GM18868 (cell line): ENCODE measurements at regions not wholly inside any gene's neighbourhood (a gene's known extent, or its start where the extent isn't known, plus 50 kb on each side); places are given as distances from the start of the nearest gene placed in this dataset.

Experiments
- ATAC-seq: cut with Tn5 transposase; IDR thresholded peaks from one replicate; pipeline ENCODE4 v1.9.1; 2021; ENCODE audit warnings: mild to moderate bottlenecking, moderate library complexity; ENCODE audit not compliant: unreplicated experiment

DNA sequence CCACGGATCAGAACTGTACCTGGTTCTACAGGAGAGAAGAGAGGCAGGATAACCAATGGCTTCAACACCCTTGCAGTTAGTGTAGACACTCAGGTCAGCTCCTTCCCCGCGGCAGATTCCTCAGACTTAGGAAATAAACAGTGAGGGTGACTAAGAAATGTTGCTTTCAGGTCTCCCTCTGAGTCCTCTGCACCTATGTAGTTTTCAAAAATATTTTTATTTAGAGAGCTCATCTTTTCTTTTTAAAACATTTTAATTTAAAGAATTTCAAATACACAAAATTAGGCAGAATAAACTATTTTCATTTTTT lies 195.2 kb downstream of the KLF12 start:
- ATAC-seq, result no peak

DNA sequence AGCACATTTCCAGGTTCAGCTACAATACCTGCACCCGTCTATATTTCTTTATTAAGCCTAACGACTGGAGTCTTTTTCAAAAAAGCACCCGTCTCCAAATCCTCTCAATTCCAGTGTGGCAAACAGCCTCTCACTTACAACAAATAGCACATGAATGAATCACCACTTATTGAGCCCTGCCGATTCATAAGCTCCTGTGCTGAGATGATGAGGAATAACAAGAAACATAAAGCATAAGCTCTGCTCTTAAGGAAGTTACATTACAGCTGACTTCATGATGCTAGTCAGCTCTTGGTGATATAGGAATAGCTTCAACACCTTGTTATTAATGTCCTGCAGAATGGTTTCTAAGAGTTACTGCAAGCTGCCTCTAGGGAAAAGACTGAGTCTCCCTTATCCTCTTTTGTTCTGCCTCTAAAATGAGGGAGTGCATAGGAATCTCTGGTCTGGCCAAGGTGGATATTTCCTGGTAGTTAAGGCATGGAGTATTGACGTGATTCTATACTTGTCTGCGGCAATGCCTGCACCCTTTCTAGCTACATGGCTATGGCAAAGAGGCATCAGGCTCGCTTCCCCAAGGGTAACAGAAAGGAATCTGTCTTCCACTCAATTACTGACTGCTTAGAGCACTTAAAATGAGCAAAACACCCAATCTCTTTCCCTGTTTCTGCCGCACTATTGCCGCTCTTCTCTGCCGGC lies 195.7 kb downstream of the KLF12 start:
- ATAC-seq, result no peak

DNA sequence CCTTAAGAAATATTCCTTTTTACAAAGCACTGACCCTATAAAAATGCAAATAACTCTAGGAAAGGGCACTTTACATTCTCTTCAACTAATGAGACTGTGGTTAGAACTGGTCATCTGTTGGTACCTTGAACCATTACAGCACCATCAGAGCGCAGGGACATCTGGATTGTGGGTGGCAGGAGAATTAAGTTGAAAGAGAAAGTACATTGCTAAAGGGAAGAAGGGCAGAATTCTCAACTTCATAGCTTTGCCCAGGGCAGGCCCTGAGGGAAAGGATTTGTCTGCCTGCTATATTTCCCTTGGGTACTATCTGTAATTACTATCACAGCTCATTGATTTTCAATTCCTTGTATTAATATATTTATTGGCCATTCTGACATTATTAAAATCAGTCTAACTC lies 196.8 kb downstream of the KLF12 start:
- ATAC-seq, result no peak

DNA sequence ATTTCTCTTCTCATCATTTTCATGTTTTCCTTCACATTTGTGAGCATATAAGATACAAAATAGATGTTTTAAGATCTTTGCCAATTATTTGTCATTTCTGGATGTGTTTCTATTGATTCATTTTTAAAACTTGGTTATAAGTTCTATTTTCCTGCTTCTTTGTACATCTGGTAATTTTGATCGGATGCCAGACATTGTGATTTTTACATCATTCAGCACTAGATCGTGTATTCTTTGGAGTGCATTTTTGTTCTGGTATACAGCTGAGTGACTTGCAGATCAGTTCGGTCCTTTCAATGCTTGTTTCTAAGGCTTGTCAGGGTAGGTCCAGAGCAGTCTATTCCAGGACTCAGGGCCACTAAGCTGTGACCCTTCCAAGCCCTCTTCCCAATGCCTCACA lies 198.2 kb downstream of the KLF12 start:
- no peak for ATAC-seq

DNA sequence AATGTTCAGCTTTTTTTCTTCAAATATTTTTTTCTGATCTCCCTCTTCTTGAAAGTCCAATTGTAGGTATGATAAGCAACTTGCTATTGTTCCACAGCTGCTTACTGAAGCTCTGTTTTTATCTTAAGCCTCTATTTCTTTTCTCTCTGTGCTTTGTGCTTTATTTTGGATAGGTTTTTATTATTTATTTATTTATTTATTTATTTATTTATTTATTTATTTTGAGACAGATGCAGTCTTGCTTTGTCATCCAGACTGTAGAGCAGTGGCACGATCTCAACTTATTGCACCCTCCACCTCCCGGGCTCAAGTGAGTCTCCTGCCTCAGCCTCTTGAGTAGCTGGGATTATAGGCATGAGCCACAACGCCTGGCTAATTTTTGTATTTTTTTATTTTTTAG lies 199.4 kb downstream of the KLF12 start:
- no peak for ATAC-seq

DNA sequence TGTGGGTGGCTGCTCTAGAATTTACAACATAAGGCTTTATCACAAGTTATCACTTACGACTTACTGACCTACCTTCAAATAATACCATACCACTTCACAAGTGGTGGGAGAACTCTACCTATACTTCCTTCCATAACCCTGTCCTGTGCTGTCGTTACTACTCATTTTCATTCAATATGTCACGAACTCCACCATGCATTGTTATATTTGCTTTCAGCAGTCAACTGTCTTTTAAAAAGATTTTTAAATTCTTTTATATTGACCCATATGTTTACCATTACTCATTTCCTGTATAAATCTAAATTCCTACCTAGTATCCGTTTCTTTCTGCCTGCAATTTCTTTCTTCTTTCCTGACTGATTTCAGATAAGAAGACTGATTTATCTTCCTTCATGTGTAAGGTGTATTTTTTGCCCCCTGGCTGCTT lies 200.0 kb downstream of the KLF12 start:
- ATAC-seq, result no peak

DNA sequence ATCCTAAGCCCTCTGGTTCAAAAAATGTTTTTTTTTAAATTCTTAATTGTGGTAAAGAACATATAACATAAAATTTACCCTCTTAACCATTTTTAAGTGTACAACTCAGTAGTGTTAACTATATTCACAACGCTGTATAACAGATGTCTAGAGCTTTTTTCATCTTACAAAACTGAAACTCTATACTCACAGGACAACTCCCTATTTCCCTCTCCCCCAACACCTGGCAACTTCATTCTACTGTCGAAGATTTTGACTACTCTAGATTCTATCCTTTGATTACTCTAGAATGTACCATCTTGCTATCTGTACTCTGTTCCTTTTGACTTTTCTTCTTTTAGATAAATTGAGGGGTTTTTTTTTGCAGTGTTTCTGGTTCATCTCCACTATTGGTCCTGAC lies 200.4 kb downstream of the KLF12 start:
- ATAC-seq, result no peak

DNA sequence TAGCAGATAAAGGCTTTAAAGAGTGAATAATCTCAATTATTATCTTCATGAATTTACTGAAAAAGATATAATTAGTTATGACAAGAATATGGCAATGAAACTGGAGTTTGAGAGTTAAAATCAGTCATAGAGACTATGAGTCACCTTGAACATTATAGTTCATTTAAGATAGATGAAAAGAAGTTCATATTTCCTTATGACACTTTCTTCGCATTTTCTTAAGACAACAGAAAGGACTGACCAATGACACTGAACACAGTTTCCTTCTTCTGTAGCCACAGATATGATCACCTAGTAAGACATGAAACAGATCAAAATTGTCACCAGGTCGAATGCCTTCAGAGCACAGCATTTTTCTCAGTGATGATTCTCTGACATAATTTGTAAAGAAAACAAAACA lies 202.1 kb downstream of the KLF12 start:
- ATAC-seq, result peak; percentile 62

DNA sequence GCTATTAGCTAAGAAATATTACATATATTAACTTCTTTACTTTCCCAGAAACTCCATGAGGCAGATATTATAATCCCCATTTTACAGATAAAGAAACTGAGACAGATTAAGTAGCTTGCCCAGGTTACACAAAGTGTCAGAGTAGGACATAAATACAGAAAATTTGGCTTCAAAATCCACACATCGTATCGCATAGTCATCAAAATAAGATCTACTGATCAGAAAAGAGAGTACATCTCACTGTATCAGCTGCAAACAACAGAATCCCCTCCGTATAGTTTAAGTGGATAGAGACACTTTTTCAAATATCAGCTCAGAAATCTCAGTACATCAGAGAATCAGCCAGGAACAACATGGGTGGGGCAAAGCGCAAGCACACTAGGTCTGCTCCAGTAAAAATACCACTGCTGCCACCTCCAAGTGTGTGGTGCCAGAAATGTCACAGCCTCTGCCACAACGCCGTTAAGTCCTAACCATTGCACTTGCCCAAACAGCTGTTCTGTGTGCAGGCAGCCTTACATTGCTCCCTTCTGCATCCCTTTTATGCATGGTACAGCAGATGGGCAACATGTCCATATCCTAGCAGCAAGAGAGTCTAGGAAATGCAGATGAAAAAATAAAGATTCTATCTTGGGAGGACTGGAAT lies 204.8 kb downstream of the KLF12 start:
- no peak for ATAC-seq

DNA sequence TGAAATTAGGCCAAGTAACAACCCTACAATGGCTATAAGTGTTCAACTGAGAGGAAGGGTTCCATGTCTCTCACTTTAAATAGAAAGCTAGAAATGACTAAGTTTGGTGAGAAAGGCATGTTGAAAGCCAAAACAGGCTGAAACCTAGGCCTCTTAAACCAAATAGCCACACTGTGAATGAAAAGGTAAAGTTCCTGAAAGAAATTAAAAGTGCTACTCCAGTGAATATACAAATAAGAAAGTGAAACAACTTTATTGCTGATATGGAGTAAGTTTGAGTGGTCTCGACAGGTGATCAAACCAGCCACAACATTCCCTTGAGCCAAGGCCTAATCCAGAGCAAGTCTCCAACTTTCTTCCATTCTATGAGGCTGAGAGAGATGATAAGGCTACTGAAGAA lies 209.6 kb downstream of the KLF12 start:
- peak; percentile 89 for ATAC-seq

DNA sequence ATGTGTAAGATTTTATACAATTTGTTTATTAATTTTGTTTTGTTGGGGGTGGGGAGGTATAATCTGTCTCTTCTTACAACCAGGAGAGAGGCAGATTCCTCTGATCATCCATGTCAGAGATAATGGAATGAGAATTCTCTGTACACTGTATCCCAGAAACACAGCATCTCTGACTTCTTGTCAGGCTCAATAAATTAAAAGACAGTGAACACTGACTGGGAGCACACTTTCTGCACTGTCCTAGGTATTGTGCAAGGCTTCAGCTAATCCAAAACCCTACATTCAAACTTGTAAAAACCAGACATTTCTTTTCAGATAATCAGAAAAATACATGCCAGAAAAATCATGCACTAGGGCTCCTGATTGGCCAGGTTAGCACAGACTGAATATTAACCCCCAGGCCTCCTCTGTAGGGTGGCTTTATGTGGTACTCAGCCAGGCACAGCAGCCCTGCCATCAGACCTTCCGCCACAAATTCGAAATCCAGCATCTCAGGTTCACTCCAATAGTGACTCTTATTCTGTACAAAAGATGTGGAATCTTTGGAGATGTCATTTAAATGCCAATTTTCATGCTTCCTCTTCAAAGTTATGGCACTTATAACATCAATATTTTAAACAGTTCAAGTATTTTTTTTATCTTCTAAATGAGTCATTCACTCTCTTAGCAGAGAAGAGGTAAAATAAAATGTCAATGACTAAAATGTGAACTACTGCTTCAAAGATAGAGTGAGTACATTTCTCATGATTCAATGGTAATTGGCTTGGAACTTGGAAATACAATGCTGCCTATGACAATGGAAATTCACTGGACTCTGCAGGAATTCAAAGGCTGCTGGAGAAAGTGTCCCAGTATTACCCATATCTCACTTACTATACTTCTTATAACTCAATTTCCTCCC lies 211.5 kb downstream of the KLF12 start:
- ATAC-seq, result no peak

DNA sequence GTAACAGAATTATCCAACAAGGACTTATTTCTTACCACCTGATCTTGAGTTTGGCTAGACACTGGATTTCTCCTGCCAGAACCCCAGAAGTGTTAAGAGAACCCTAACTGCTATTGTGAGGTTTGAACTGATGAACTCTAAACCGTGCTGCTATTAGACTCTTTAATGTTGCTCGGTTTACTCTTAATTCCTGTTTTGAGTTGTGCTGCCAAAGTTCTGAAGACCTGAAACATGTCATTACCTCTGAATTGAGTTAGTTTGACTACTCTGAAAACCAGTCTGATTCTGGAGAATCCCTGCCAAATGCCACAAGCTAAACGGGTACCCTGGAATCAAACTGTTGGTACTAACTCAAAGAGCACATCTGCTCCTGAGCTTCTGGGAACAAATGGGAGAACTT lies 215.5 kb downstream of the KLF12 start:
- no peak for ATAC-seq

DNA sequence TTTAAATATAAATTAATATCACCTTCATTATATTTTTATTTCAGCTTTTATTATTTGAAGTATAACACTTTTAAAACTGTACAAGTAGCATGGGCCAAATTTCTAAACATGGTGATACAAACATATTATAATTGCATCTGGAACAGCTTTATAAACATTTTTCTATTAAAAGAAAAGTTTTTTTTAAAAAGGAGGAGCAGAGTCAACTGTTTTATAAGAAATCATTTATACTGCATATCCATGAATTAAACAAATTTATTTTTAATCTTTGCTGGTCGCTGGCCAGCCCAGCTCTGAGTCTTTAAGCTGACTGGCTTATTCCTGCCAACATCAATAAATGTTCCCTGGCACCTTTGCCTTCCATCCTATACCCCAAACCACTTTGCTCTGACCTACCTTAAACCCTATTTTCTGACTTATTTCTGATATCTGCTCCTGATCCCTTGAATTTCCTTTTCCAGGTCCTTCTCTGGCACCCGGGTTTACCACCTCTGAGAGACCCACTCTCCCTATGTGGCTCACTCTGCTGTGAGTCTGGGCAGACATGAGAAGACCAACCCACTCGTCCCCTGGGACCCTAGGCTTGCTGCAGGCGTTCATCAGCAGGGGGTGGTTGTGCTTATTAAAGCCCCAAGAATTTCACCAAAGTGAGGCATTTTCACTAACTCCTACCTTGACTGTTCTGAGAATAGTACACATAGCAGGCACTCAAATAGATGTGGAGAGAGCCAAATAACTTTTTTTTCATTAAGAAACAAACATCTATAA lies 220.3 kb downstream of the KLF12 start:
- ATAC-seq, result peak; percentile 72

DNA sequence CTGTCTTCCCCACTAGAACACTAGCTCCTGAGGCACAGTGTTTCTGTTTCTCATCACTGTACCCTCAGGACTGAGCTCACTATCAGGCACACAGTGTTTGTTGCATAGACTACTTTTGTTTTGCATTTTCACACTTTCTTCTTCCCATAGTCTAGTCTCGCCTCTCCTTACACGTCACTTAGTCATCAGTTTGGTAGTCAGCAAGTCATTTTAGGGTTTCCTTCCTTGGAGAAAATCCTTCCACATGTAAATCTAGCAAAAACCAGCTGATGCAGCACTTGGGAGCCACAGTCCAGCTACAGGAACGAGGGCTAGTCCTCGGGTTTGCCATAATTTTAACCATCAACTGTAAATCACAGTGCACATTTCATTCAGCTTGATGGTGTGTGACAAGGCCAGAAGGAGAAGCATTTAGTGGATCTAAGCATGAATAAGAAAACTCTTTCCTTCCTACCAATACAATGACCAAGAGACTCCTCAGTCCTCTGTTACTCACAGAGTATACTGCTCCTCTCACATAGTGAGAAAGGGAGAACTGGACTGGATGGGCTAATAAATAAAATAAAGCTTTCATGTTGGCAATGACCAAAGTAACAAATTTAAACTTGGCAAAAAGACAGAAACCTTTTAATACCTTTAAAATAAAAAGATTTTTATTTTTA lies 221.0 kb downstream of the KLF12 start:
- peak; percentile 46 for ATAC-seq

DNA sequence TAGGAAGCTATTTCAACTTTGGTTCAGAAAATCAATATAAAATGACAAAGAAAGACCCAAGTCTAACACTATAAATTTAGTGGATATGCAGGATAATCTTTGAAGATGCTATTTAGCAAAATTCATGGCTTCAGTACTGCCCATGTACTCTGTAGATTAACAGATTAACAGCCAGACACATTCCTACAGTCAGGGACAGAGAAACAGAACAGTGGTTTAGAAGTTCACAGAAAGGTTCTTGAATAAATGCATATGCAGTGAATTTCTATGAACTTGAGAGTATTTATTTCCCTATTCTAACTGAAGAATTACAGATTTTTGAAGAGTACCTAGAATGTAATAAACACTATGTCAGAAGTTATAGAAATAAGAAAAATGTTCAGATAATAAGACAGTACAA lies 222.8 kb downstream of the KLF12 start:
- ATAC-seq, result no peak

DNA sequence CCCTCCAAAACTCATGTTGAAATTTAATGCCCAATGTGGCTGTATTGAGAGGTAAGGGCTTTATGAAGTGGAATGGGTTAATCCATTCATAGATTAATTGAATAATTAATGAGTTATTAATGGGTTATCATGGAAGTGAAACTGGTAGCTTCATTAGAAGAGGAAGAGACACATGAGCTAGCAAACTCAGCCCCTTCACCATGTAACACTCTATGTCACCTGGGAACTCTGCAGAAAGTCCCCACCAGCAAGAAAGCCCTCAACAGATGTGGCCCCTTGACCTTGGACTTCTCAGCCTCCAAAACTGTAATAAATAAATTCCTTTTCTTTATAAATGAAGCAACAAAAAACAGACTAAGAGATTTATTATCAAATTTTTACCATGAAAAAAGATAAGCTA lies 223.5 kb downstream of the KLF12 start:
- peak; percentile 37 for ATAC-seq

DNA sequence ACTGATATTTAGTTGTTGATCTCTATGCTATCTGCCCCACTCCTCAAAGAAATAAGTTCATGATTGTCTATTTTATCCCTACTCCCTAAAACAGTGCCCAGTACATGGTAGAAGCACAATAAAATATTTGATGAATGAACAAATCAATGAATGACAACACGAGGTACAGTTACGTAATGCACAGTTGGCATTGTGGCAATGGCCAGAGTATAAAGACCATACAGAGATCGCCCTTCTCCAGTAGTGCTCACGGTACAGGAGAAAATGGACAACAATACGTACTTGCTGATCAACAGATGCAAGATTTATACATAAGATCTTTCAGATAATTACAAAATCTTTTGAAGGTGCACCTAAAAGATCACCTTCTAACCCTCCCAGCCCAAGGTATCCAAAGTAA lies 225.4 kb downstream of the KLF12 start:
- no peak for ATAC-seq

DNA sequence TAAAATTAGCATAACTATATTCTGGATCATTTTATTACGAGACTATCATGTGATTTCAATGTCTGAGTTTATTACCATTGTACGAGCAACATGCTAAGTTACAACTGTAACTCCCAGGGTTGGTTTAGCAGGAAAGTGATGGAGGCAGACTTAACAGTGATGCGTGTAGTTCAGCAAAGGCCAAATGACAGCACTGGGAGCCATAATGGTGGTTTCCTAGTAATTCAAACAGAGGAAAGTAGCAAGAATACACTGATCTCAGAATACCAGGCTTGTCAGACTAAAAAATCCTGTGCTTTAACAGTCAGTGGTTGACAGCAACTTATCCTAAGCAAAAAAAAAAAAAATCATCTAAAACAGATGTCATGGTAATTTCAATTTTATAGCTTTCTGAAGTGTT lies 229.6 kb downstream of the KLF12 start:
- no peak for ATAC-seq

DNA sequence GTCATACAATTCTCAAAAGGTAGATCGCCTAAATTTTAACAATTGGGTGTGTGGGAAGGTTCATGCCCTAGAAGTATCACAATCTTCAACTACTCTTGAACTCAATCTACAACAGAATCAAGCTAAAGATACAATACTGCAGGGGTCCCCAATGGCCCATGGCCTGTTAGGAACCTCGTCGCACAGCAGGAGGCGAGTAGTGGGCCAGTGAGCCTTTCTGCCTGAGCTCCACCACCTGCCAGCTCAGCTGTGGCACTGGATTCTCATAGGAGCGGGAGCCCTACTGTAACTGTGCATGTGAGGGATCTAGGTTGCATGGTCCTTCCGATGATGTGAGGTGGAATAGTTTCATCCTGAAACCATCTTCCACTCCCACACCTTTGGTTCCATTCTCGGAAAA lies 230.6 kb downstream of the KLF12 start:
- ATAC-seq, result no peak

DNA sequence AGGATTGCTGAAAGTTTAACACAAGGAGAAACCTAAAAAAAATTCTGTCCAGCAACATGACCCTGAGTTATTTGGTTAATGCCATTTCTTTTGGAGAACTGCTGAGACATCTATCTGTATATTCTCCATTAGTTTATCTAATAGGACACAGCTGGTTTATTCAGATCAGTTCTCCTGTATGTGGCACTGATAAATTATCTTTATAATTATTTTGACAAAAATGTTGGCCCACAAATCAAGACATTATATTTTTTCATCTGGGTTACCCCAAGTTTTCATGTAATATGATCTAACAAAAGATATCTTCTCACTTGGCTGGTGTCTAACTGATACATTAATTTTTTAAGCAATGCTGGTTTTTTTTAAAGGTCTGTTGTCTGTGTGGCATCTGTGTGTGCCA lies 231.4 kb downstream of the KLF12 start:
- no peak for ATAC-seq

DNA sequence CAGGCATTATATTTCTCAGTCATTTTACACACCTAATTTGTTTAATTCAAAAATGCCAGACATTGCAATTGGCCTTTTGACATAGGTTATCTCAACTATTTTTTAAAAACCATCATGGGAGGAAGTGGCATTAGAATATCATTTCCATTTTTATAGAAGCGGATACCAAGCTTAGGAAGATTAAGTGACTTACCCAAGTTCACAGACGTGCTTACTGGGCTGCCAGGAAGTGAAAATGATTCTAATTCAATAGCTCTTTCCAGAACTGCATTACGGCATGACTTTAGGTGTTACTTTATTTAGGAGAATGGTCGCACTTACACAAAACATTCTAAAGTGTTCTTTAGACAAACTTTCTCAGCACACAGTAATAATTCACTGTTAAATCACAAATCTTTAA lies 231.9 kb downstream of the KLF12 start:
- ATAC-seq, result peak; percentile 38
